BJ (cell line): ENCODE measurements at regions not wholly inside any gene's neighbourhood (a gene's known extent, or its start where the extent isn't known, plus 50 kb on each side); places are given as distances from the start of the nearest gene placed in this dataset.
A peak's percentile ranks its signal among the peaks of the same experiment; 100 is the strongest.

ENCODE experiments used
- CTCF ChIA-PET: fragments of 350-600 bp; formaldehyde crosslinking; extraction: SDS; loops from one replicate; lab custom pipeline; 2021; ENCODE audit warnings: antibody characterized with exemption, inconsistent platforms; lab: Yijun Ruan, JAX
- POLR2A ChIA-PET: fragments of 300-600 bp; sonication (Branson Sonifier 250); formaldehyde crosslinking; extraction: SDS; loops from one replicate; lab custom pipeline; 2021; ENCODE audit warnings: antibody characterized with exemption; lab: Charles Lee
- DNase-seq: peaks from one replicate; pipeline ENCODE4 v3.0.0-alpha.2; 2011; ENCODE audit warnings: low read depth
- H3K27me3 ChIP-seq: 2 replicates; pipeline ENCODE4 v1.6.0; 2011; ENCODE audit warnings: low read length; ENCODE audit not compliant: control insufficient read depth, insufficient read depth
- H3K36me3 ChIP-seq: 2 replicates; pipeline ENCODE4 v1.5.1; 2011; ENCODE audit warnings: low read length; ENCODE audit not compliant: control insufficient read depth, insufficient read depth
- H3K4me3 ChIP-seq: 2 replicates; pipeline ENCODE4 v1.5.1; 2011; ENCODE audit warnings: low read depth, mild to moderate bottlenecking, control low read depth, low read length
- CTCF ChIP-seq: IDR thresholded peaks from 2 replicates; pipeline ENCODE4 v1.5.1; 2011; ENCODE audit warnings: low read depth, mild to moderate bottlenecking, control low read depth, inconsistent platforms, low read length, moderate library complexity; ENCODE audit not compliant: insufficient read depth

DNA sequence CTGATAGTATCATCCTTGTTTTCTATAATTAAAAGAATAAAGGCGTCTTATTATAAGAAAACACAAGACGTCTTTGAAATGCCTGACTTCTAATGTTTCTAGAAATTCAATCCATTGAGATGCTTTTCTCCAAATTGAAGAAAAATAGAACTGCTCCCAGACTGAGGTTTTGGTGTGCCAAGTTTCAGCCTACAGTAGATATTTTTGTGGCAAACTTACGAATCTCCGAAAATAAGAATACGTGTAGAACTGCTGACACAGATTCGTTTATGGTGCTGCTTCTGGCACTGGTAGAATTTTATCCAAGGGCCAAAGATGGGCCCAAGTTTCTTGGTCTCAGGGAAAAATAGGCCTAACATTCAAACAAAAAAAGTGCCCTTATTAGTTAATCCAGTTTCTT is 554.5 kb upstream of the NR5A2 start:
- DNase-seq, result no peak
- TF ChIP-seq CTCF, result no peak
- H3K4me3 ChIP-seq, result no peak overlapping the region
- H3K36me3 ChIP-seq, result no peaks in the 10 kb centered on the region
- no peaks in the 10 kb centered on the region for H3K27me3 ChIP-seq
- ChIA-PET POLR2A (no interaction called here), CTCF (interaction anchor here (0.7 kb wide), 1 partner anchor 9 kb away, joined by 3 read pairs; no protein-coding TSS in a partner anchor)

DNA sequence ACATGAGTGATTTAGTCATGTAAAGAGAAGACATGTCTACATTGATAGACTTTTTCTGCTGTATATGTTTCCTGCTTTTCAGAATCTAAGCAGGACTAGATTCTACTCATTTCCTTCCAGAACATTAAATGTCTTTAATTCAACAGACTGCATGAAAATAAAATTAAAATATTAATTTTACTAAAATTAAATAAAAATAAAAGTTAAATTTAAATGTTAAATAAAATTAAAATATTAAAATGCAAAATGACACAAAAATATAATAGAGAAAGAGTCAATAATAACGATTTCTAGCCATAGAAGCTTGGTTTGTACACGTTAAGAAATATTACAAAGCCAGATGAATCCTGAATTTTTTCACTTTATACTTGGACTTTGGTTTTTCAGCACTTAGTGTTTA is 552.8 kb upstream of the NR5A2 start:
- ChIA-PET POLR2A (no interaction called here), CTCF (no interaction called here)
- Histone ChIP-seq H3K36me3 (no peaks in the 10 kb centered on the region), H3K4me3 (no peak overlapping the region), H3K27me3 (no peaks in the 10 kb centered on the region)
- no peak for TF ChIP-seq CTCF
- DNase-seq, result no peak

DNA sequence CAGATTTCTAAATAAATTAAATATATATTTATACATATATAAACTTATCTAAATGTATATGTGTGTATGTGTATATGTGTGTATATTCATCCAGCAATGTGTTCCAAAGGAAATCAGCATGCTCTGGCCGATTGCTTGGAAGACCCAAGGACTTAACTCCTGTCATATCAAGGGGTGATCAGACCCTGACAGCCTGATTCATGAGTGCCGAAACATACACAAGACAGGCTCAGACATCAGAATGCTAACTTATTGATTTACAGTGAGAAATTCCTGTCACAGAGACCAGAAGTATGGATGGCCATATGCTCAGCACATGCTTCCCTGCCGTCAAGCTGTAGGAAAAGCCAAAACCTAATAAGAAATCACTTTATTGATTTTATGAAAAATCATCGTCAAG is 545.1 kb upstream of the NR5A2 start:
- H3K27me3 ChIP-seq, result no peaks in the 10 kb centered on the region
- ChIA-PET CTCF (interaction anchor here (1.4 kb wide), 1 partner anchor 63 kb away, joined by 3 read pairs; no protein-coding TSS in a partner anchor), POLR2A (no interaction called here)
- TF ChIP-seq CTCF, result no peak
- no peak for DNase-seq
- no peak overlapping the region for H3K4me3 ChIP-seq
- H3K36me3 ChIP-seq, result no peaks in the 10 kb centered on the region

GRCh38 chr1:199489594-199489993 is 537.9 kb upstream of the NR5A2 start:
- POLR2A ChIA-PET, result no interaction called here
- Histone ChIP-seq H3K36me3 (no peaks in the 10 kb centered on the region), H3K27me3 (no peaks in the 10 kb centered on the region), H3K4me3 (no peak overlapping the region)
- DNase-seq, result no peak
- CTCF ChIA-PET, result no interaction called here
- no peak for TF ChIP-seq CTCF

GRCh38 chr1:199490769-199491527 is 536.6 kb upstream of the NR5A2 start:
- ChIA-PET POLR2A (no interaction called here), CTCF (no interaction called here)
- peak; percentile 12 for DNase-seq
- H3K4me3 ChIP-seq, result no peak overlapping the region
- no peak for TF ChIP-seq CTCF
- no peaks in the 10 kb centered on the region for H3K27me3 ChIP-seq
- no peaks in the 10 kb centered on the region for H3K36me3 ChIP-seq
